ENCODE measurements at regions not wholly inside any gene's neighbourhood (a gene's known extent, or its start where the extent isn't known, plus 50 kb on each side); places are given as distances from the start of the nearest gene placed in this dataset.

GRCh38 chr1:60274422-60275290, 201.1 kb upstream of the C1orf87 start:
- TF ChIP-seq CTCF (conservative IDR thresholded peaks at IDR 0.05), result no peak
- TF ChIP-seq EZH2 (IDR thresholded peaks at IDR 0.05; ENCODE audit: low read depth), result no peak
